Right ventricle myocardium superior (tissue), 1 donor: ENCODE measurements at regions not wholly inside any gene's neighbourhood (a gene's known extent, or its start where the extent isn't known, plus 50 kb on each side); places are given as distances from the start of the nearest gene placed in this dataset.
"Not testable (repeated sequence)": the region's sequence is repeated elsewhere in the genome, so short reads cannot be mapped to it uniquely, and the experiment has no call there.

Experiments used
- ATAC-seq: fragments of 200-7000 bp; cut with Tn5 transposase; one replicate; pipeline ENCODE4 v1.9.1; 2020; ENCODE audit warnings: mild to moderate bottlenecking; ENCODE audit not compliant: poor library complexity
- DNase-seq: peaks from one replicate; pipeline ENCODE4 v3.0.0-alpha.2; 2020
- intact Hi-C: fragments of 100-400 bp; cut with DNase I; formaldehyde crosslinking; loops from one replicate; pipeline ENCODE4 v1.11.2; 2022
- donor health status: DM: no; HTN: yes; CAD: no; lungs with severe emphysema.

GRCh38 chr1:229895605-229896004 is 171.4 kb upstream of the GALNT2 start:
- DNase-seq: no peak
- ATAC-seq: no peak
- intact Hi-C loops: no loop called here

GRCh38 chr1:229896306-229896705 is 170.7 kb upstream of the GALNT2 start:
- ATAC-seq (no peak), DNase-seq (no peak)
- intact Hi-C loops: no loop called here

- DNase-seq (no peak), ATAC-seq (no peak)
- intact Hi-C loops: no loop called here
Observed at GRCh38 chr1:229896861-229897260, 170.2 kb upstream of the GALNT2 start.

GRCh38 chr1:229897501-229897900 is 169.5 kb upstream of the GALNT2 start:
- intact Hi-C loops: no loop called here
- ATAC-seq: no peak
- DNase-seq: no peak

- ATAC-seq (no peak), DNase-seq (no peak)
- intact Hi-C loops: no loop called here
Observed at GRCh38 chr1:229900220-229900619, 166.8 kb upstream of the GALNT2 start.

- intact Hi-C loops: no loop called here
- no peak for ATAC-seq
- no peak for DNase-seq
Observed at GRCh38 chr1:229905031-229905545, 161.9 kb upstream of the GALNT2 start.

GRCh38 chr1:229905652-229906051 is 161.4 kb upstream of the GALNT2 start:
- intact Hi-C loops: no loop called here
- ATAC-seq (no peak), DNase-seq (no peak)

GRCh38 chr1:229907884-229908638 is 159.0 kb upstream of the GALNT2 start:
- DNase-seq (no peak), ATAC-seq (no peak)
- intact Hi-C loops: no loop called here

- intact Hi-C loops: no loop called here
- no peak for ATAC-seq
- DNase-seq: no peak
Observed at GRCh38 chr1:229908689-229909088, 158.3 kb upstream of the GALNT2 start.

GRCh38 chr1:229913489-229913888 is 153.5 kb upstream of the GALNT2 start:
- no peak for ATAC-seq
- intact Hi-C loops: no loop called here
- no peak for DNase-seq

DNA sequence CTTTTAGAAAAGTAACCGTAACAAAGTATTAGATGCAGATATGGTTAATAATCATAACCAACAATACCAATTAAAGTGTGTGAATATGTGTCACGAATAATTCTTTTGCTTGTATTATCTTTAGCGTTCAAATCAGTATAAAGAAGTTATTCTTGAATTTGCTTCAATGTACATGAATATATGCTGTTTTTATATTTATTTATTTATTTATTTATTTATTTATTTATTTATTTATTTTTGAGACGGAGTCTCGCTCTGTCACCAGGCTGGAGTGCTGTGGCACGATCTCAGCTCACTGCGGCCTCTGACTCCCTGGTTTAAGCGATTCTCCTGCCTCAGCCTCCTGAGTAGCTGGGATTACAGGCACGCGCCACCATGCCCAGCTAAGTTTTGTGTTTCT is 147.6 kb upstream of the GALNT2 start:
- DNase-seq, ATAC-seq, intact Hi-C loops: not testable (repeated sequence)

GRCh38 chr1:229920683-229921082 is 146.4 kb upstream of the GALNT2 start:
- DNase-seq (no peak), ATAC-seq (no peak)
- intact Hi-C loops: no loop called here

- no peak for ATAC-seq
- intact Hi-C loops: no loop called here
- no peak for DNase-seq
Observed at GRCh38 chr1:229922249-229922648, 144.8 kb upstream of the GALNT2 start.

- intact Hi-C loops: no loop called here
- ATAC-seq: no peak
- DNase-seq: no peak
Observed at GRCh38 chr1:229924639-229925038, 142.4 kb upstream of the GALNT2 start.

DNA sequence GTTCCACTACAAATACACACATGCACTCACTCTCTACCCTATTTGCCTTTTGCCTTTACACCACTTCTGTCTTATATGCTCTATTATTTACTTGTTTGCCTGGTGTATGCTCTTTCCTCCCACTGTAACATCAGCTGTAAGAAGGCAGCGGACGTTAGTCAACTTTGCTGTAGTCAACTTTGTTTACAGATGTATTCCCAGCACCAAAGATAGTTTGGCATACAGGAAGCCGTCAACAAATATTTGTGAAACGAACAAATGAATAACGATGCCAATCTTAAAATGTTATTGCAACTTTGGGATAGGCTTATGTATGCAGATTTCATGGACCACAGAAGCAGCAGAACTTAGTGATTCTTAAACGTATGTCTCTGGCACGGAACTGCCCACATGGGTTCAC is 138.3 kb upstream of the GALNT2 start:
- no peak for ATAC-seq
- DNase-seq: no peak
- intact Hi-C loops: no loop called here

- intact Hi-C loops: not testable (repeated sequence)
Observed at GRCh38 chr1:229931751-229932150, 135.3 kb upstream of the GALNT2 start.

GRCh38 chr1:229935157-229935556 is 131.9 kb upstream of the GALNT2 start:
- intact Hi-C loops, DNase-seq, ATAC-seq: not testable (repeated sequence)

More at GRCh38 chr1:229931751-229932150, 135.3 kb upstream of the GALNT2 start:
- not testable (repeated sequence) for DNase-seq, ATAC-seq

- ATAC-seq (no peak), DNase-seq (no peak)
- intact Hi-C loops: no loop called here
Observed at GRCh38 chr1:229938551-229938950, 128.5 kb upstream of the GALNT2 start.

- ATAC-seq: no peak
- intact Hi-C loops: no loop called here
- DNase-seq: no peak
Observed at GRCh38 chr1:229940684-229941083, 126.4 kb upstream of the GALNT2 start.

DNA sequence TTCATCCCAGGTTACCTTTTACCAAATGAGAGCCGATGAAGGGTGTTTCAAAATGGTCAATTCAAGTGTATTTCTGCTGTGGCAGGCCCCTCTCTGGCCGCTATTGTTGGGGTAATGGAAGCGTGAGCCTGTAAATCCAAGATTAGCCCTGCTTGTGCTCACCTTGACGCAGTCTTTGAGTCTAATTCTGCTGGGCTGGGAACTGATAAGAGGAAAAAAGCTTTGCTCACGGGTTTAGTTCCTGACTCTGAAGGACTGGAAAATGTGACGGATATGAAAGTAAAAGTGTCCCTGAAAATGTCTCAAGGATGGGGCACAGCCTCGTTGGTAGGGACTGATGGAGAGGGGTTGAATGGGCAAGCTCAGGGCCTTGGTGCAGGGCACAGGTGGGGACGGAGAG is 125.9 kb upstream of the GALNT2 start:
- intact Hi-C loops: no loop called here
- DNase-seq (no peak), ATAC-seq (no peak)

GRCh38 chr1:229941831-229942230 is 125.2 kb upstream of the GALNT2 start:
- intact Hi-C loops: no loop called here
- DNase-seq (no peak), ATAC-seq (peak; percentile 29)
